ENCODE measurements at regions not wholly inside any gene's neighbourhood (a gene's known extent, or its start where the extent isn't known, plus 50 kb on each side); places are given as distances from the start of the nearest gene placed in this dataset.

DNA sequence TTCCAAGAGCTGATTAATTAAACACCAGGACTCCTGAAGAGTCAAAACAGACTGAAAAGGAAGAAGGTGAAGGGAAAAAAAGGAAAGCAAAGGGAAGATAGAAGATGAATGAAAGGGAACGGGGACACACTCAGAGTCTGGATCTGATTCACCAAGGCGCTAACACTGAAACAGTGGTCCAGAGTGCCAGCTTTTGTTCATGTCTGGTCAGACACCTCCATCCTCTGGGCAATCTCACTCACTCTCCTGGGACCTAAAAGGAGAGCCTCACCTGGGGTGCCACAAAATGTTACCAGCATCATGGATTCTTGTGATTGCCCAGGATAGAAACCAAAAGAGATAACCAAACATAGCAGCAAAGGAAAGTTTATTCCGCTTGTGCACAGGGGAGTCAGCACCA is 120.3 kb upstream of the AFF2 start:
- TF ChIP-seq, protein P1, sequence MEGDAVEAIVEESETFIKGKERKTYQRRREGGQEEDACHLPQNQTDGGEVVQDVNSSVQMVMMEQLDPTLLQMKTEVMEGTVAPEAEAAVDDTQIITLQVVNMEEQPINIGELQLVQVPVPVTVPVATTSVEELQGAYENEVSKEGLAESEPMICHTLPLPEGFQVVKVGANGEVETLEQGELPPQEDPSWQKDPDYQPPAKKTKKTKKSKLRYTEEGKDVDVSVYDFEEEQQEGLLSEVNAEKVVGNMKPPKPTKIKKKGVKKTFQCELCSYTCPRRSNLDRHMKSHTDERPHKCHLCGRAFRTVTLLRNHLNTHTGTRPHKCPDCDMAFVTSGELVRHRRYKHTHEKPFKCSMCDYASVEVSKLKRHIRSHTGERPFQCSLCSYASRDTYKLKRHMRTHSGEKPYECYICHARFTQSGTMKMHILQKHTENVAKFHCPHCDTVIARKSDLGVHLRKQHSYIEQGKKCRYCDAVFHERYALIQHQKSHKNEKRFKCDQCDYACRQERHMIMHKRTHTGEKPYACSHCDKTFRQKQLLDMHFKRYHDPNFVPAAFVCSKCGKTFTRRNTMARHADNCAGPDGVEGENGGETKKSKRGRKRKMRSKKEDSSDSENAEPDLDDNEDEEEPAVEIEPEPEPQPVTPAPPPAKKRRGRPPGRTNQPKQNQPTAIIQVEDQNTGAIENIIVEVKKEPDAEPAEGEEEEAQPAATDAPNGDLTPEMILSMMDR (IDR thresholded peaks at IDR 0.05), result no peak
- TF ChIP-seq POLR2A (IDR thresholded peaks at IDR 0.05), result no peak
